Vagina (tissue), 2 donors: ENCODE measurements at regions not wholly inside any gene's neighbourhood (a gene's known extent, or its start where the extent isn't known, plus 50 kb on each side); places are given as distances from the start of the nearest gene placed in this dataset.
"Not testable (repeated sequence)": the region's sequence is repeated elsewhere in the genome, so short reads cannot be mapped to it uniquely, and the experiment has no call there.

Experiments used
- DNase-seq, 2 donors: peaks; one replicate each; pipeline ENCODE4 v3.0.0-alpha.2; 2017; ENCODE audit errors: extremely low spot score in 2 of 2
- H3K27ac ChIP-seq: fragments of 200-600 bp; sonication (generic); one replicate; pipeline ENCODE4 v1.5.1; 2019
- H3K27me3 ChIP-seq: fragments of 200-600 bp; sonication (generic); one replicate; pipeline ENCODE4 v1.5.1; 2019
- H3K36me3 ChIP-seq, 2 donors: fragments of 200-600 bp; sonication (generic); one replicate each; pipeline ENCODE4 v1.5.1; 2017 to 2019
- H3K4me1 ChIP-seq: fragments of 200-600 bp; sonication (generic); one replicate; pipeline ENCODE4 v1.5.1; 2019
- H3K4me3 ChIP-seq, 2 donors: fragments of 200-600 bp; sonication (generic); 1 replicate in 1 of 2; 2 replicates in 1 of 2; pipeline ENCODE4 v1.5.1; 2016 to 2019
- H3K9me3 ChIP-seq: fragments of 200-600 bp; sonication (generic); one replicate; pipeline ENCODE4 v1.5.1; 2019
- POLR2A ChIP-seq, 2 donors: fragments of 450-650 bp; IDR thresholded peaks; one replicate each; pipeline ENCODE4 v1.6.1; 2017; ENCODE audit warnings: antibody characterized with exemption in 2 of 2, mild to moderate bottlenecking in 2 of 2, moderate library complexity in 2 of 2
- POLR2AphosphoS5 ChIP-seq, 2 donors: sonication (generic); formaldehyde crosslinking; IDR thresholded peaks; one replicate each; pipeline ENCODE4 v1.9.0; 2017; ENCODE audit warnings: antibody characterized with exemption in 2 of 2, mild to moderate bottlenecking in 2 of 2, low read depth in 1 of 2; ENCODE audit not compliant: insufficient read depth in 1 of 2
- intact Hi-C: fragments of 100-400 bp; cut with DNase I; formaldehyde crosslinking; loops from one replicate; pipeline ENCODE4 v1.15.1; 2023
- TF ChIP-seq, protein P1 (sequence below), 3 experiments: fragments of 450-650 bp in 2 of 3; fragments of 200-600 bp in 1 of 3; sonication (generic) in 1 of 3; IDR thresholded peaks; one replicate each; pipeline ENCODE4 v1.5.1; 2017 to 2019; ENCODE audit warnings: antibody characterized with exemption in 3 of 3, mild to moderate bottlenecking in 2 of 3, moderate library complexity in 2 of 3

DNA sequence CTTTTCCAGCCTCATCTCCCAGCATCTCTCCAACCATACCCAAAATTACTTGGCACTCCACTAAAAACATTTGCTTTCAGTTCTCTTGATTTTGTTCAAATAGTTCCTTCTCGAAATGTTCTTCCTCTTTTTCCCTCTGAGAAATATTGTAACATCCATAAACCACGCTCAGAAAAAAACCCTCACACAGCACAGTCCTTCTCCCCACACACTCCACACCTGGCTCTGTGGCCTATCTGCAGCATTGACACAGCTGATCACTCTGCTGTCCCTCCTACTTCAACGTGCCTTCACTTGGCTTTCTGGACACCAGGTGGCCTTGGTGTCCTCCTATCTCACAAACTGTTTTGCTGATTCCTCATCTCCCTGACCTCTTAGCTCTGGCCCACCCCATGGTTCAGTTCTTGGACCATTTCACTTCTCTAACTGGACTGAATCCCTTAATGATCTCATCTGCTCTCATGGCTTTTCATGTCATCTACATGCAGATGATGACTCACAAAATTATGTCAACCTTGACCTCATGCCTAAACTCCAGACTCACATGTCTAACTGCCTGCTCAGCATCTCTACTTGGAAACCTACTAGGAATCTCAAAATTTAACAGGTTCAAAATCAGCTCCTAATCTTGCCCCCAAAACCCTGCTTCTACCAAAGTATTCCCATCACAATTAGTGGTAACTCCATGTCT lies 93.3 kb downstream of the TRIM42 start:
- Histone ChIP-seq H3K4me3 (no peak overlapping the region), H3K9me3 (no peaks in the 10 kb centered on the region), H3K36me3 (no peaks in the 10 kb centered on the region), H3K4me1 (no peaks in the 10 kb centered on the region), H3K27ac (no peak overlapping the region), H3K27me3 (no peaks in the 10 kb centered on the region)
- TF ChIP-seq POLR2A (IDR thresholded peaks at IDR 0.05) (no peak), POLR2AphosphoS5 (IDR thresholded peaks at IDR 0.05; ENCODE audit: insufficient read depth in 1 of 2, low read depth in 1 of 2) (no peak)
- TF ChIP-seq, protein P1, sequence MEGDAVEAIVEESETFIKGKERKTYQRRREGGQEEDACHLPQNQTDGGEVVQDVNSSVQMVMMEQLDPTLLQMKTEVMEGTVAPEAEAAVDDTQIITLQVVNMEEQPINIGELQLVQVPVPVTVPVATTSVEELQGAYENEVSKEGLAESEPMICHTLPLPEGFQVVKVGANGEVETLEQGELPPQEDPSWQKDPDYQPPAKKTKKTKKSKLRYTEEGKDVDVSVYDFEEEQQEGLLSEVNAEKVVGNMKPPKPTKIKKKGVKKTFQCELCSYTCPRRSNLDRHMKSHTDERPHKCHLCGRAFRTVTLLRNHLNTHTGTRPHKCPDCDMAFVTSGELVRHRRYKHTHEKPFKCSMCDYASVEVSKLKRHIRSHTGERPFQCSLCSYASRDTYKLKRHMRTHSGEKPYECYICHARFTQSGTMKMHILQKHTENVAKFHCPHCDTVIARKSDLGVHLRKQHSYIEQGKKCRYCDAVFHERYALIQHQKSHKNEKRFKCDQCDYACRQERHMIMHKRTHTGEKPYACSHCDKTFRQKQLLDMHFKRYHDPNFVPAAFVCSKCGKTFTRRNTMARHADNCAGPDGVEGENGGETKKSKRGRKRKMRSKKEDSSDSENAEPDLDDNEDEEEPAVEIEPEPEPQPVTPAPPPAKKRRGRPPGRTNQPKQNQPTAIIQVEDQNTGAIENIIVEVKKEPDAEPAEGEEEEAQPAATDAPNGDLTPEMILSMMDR (IDR thresholded peaks at IDR 0.05): no peak
- DNase-seq: no peak
- intact Hi-C loops: no loop called here

DNA sequence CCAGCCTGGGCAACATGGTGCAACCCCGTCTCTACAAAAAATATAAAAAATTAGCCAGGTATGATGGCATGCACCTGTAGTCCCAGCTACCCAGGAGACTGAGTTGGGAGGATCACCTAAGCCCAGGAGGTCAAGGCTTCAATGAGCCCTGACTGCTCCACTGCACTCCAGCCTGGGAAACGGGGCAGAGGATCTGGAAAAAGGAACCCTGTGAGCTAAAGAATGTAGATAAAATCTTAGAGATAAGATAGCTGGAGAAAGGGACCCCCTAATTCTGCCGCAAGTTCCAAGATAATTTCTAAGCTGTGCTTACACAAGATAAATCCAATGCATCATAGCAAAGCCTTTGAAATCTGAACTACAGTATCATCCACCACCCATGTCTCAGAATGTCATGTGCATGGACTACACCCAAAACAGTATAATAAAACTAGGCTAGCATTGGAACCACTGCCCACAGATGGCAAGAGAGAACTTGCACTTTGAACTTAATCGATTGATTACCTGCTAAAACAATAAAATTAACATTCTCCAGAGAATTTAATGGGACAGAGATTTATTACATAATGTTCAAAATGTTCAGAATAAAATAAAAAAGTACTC lies 99.9 kb downstream of the TRIM42 start:
- Histone ChIP-seq H3K27ac (no peak overlapping the region), H3K9me3 (no peaks in the 10 kb centered on the region), H3K36me3 (no peaks in the 10 kb centered on the region), H3K27me3 (no peaks in the 10 kb centered on the region), H3K4me1 (no peaks in the 10 kb centered on the region), H3K4me3 (no peak overlapping the region)
- intact Hi-C loops: no loop called here
- DNase-seq: no peak
- TF ChIP-seq POLR2A (IDR thresholded peaks at IDR 0.05) (no peak), POLR2AphosphoS5 (IDR thresholded peaks at IDR 0.05; ENCODE audit: insufficient read depth in 1 of 2, low read depth in 1 of 2) (no peak)
- TF ChIP-seq, protein P1 (IDR thresholded peaks at IDR 0.05): no peak

GRCh38 chr3:140791368-140791767 lies 113.5 kb downstream of the TRIM42 start:
- intact Hi-C loops: no loop called here

GRCh38 chr3:140794507-140794906 lies 116.6 kb downstream of the TRIM42 start:
- TF ChIP-seq, protein P1 (IDR thresholded peaks at IDR 0.05): no peak
- TF ChIP-seq POLR2AphosphoS5 (IDR thresholded peaks at IDR 0.05; ENCODE audit: insufficient read depth in 1 of 2, low read depth in 1 of 2): no peak
- TF ChIP-seq POLR2A (IDR thresholded peaks at IDR 0.05): no peak
- intact Hi-C loops: no loop called here
- no peaks in the 10 kb centered on the region for H3K36me3 ChIP-seq
- no peaks in the 10 kb centered on the region for H3K9me3 ChIP-seq
- H3K27ac ChIP-seq: no peak overlapping the region
- H3K27me3 ChIP-seq: no peaks in the 10 kb centered on the region
- no peak overlapping the region for H3K4me3 ChIP-seq
- H3K4me1 ChIP-seq: no peaks in the 10 kb centered on the region
- no peak for DNase-seq

More at GRCh38 chr3:140791368-140791767, 113.5 kb downstream of the TRIM42 start:
- Histone ChIP-seq H3K27me3 (no peaks in the 10 kb centered on the region), H3K36me3 (no peaks in the 10 kb centered on the region), H3K4me1 (no peaks in the 10 kb centered on the region), H3K4me3 (no peak overlapping the region), H3K27ac (no peak overlapping the region), H3K9me3 (no peaks in the 10 kb centered on the region)
- no peak for TF ChIP-seq POLR2AphosphoS5 (IDR thresholded peaks at IDR 0.05; ENCODE audit: insufficient read depth in 1 of 2, low read depth in 1 of 2)
- DNase-seq: no peak

- DNase-seq, H3K9me3 ChIP-seq, intact Hi-C loops, H3K4me1 ChIP-seq, H3K4me3 ChIP-seq, H3K27ac ChIP-seq, H3K27me3 ChIP-seq, H3K36me3 ChIP-seq: not testable (repeated sequence)
These were observed 125.0 kb downstream of the TRIM42 start for GRCh38 chr3:140802898-140803297.

GRCh38 chr3:140809316-140809715 lies 131.5 kb downstream of the TRIM42 start:
- peaks cover 6% of the 10 kb centered on the region for H3K9me3 ChIP-seq
- H3K27ac ChIP-seq: no peak overlapping the region
- DNase-seq: no peak
- H3K36me3 ChIP-seq: no peaks in the 10 kb centered on the region
- H3K27me3 ChIP-seq: no peaks in the 10 kb centered on the region
- H3K4me1 ChIP-seq: no peaks in the 10 kb centered on the region
- TF ChIP-seq POLR2A (IDR thresholded peaks at IDR 0.05) (no peak), POLR2AphosphoS5 (IDR thresholded peaks at IDR 0.05; ENCODE audit: insufficient read depth in 1 of 2, low read depth in 1 of 2) (no peak)
- TF ChIP-seq, protein P1 (IDR thresholded peaks at IDR 0.05): no peak
- intact Hi-C loops: no loop called here
- H3K4me3 ChIP-seq: no peak overlapping the region
